ENCODE measurements at regions not wholly inside any gene's neighbourhood (a gene's known extent, or its start where the extent isn't known, plus 50 kb on each side); places are given as distances from the start of the nearest gene placed in this dataset.
A peak's percentile ranks its signal among the peaks of the same experiment; 100 is the strongest.

GRCh38 chr9:78574354-78575045 lies 277.6 kb downstream of the PSAT1 start:
- Histone ChIP-seq H3K9me3 (no peaks in the 10 kb centered on the region), H3K4me1 (no peaks in the 10 kb centered on the region), H3K27me3 (no peaks in the 10 kb centered on the region), H3K36me3 (no peaks in the 10 kb centered on the region), H3K27ac (no peak overlapping the region), H3K4me3 (no peak overlapping the region)
- intact Hi-C loops (cut with DNase I; ENCODE audit: low total_unique reads) = no loop called here
- TF ChIP-seq CTCF (IDR thresholded peaks at IDR 0.05) (no peak), POLR2AphosphoS5 (IDR thresholded peaks at IDR 0.05) (no peak), POLR2A (IDR thresholded peaks at IDR 0.05) (no peak)
- no peak for DNase-seq (ENCODE audit: low spot score in 2 of 2)

GRCh38 chr9:78575081-78575480 lies 278.2 kb downstream of the PSAT1 start:
- DNase-seq (ENCODE audit: low spot score in 2 of 2) = no peak
- intact Hi-C loops (cut with DNase I; ENCODE audit: low total_unique reads) = no loop called here
- H3K36me3 ChIP-seq = no peaks in the 10 kb centered on the region

GRCh38 chr9:78575771-78576170 lies 278.8 kb downstream of the PSAT1 start:
- no peak for DNase-seq (ENCODE audit: low spot score in 2 of 2)
- no peak overlapping the region for H3K27ac ChIP-seq
- H3K9me3 ChIP-seq = no peaks in the 10 kb centered on the region
- H3K36me3 ChIP-seq = no peaks in the 10 kb centered on the region
- intact Hi-C loops (cut with DNase I; ENCODE audit: low total_unique reads) = no loop called here
- H3K4me1 ChIP-seq = no peaks in the 10 kb centered on the region
- TF ChIP-seq POLR2AphosphoS5 (IDR thresholded peaks at IDR 0.05) (no peak), CTCF (IDR thresholded peaks at IDR 0.05) (no peak), POLR2A (IDR thresholded peaks at IDR 0.05) (no peak)
- no peak overlapping the region for H3K4me3 ChIP-seq
- no peaks in the 10 kb centered on the region for H3K27me3 ChIP-seq

More at GRCh38 chr9:78575081-78575480, 278.2 kb downstream of the PSAT1 start:
- H3K4me3 ChIP-seq = no peak overlapping the region
- no peak for TF ChIP-seq POLR2A (IDR thresholded peaks at IDR 0.05)
- no peak for TF ChIP-seq POLR2AphosphoS5 (IDR thresholded peaks at IDR 0.05)
- TF ChIP-seq CTCF (IDR thresholded peaks at IDR 0.05) = no peak
- no peaks in the 10 kb centered on the region for H3K27me3 ChIP-seq
- no peak overlapping the region for H3K27ac ChIP-seq
- no peaks in the 10 kb centered on the region for H3K9me3 ChIP-seq
- H3K4me1 ChIP-seq = no peaks in the 10 kb centered on the region

- no peak for TF ChIP-seq POLR2AphosphoS5 (IDR thresholded peaks at IDR 0.05)
- no peak for TF ChIP-seq CTCF (IDR thresholded peaks at IDR 0.05)
- no peak for TF ChIP-seq POLR2A (IDR thresholded peaks at IDR 0.05)
- no peaks in the 10 kb centered on the region for H3K9me3 ChIP-seq
- H3K27ac ChIP-seq = peak overlapping the region; percentile 1 to 81
- no peaks in the 10 kb centered on the region for H3K36me3 ChIP-seq
- H3K27me3 ChIP-seq = no peaks in the 10 kb centered on the region
- no peaks in the 10 kb centered on the region for H3K4me1 ChIP-seq
- no peak overlapping the region for H3K4me3 ChIP-seq
- DNase-seq (ENCODE audit: low spot score in 2 of 2) = no peak
- intact Hi-C loops (cut with DNase I; ENCODE audit: low total_unique reads) = no loop called here
These were observed 280.4 kb downstream of the PSAT1 start for GRCh38 chr9:78577156-78577906.

- H3K4me1 ChIP-seq = no peaks in the 10 kb centered on the region
- H3K4me3 ChIP-seq = no peak overlapping the region
- no peak overlapping the region for H3K27ac ChIP-seq
- H3K36me3 ChIP-seq = no peaks in the 10 kb centered on the region
- no peak for DNase-seq (ENCODE audit: low spot score in 2 of 2)
- H3K9me3 ChIP-seq = no peaks in the 10 kb centered on the region
- TF ChIP-seq POLR2A (IDR thresholded peaks at IDR 0.05) (no peak), POLR2AphosphoS5 (IDR thresholded peaks at IDR 0.05) (peak in 1 of 3 donors; percentile 53)
- intact Hi-C loops (cut with DNase I; ENCODE audit: low total_unique reads) = no loop called here
- H3K27me3 ChIP-seq = no peaks in the 10 kb centered on the region
These were observed 281.1 kb downstream of the PSAT1 start for GRCh38 chr9:78578072-78578471.

Measured in breast epithelium (tissue), 4 donors.